ENCODE measurements at regions not wholly inside any gene's neighbourhood (a gene's known extent, or its start where the extent isn't known, plus 50 kb on each side); places are given as distances from the start of the nearest gene placed in this dataset.

GRCh38 chr5:71912021-71912420, 192.9 kb downstream of the CARTPT start:
- no peaks in the 10 kb centered on the region for H4K20me1 ChIP-seq (ENCODE audit: control insufficient read depth, insufficient read depth, low read depth, low read length)
- H3K36me3 ChIP-seq (ENCODE audit: control insufficient read depth, low read length) = no peaks in the 10 kb centered on the region
- no peaks in the 10 kb centered on the region for H3K9me2 ChIP-seq (replicated peaks; ENCODE audit: control insufficient read depth, low read length)
- H3K79me2 ChIP-seq (ENCODE audit: control insufficient read depth, low read length) = no peaks in the 10 kb centered on the region
- no peak overlapping the region for H3K4me3 ChIP-seq (ENCODE audit: low read length)
- H3K27ac ChIP-seq (ENCODE audit: low read depth, low read length) = no peak overlapping the region
- no peaks in the 10 kb centered on the region for H3F3A ChIP-seq (ENCODE audit: control insufficient read depth, insufficient read depth)
- no peak overlapping the region for H3K4me2 ChIP-seq (ENCODE audit: low read length)
- TF ChIP-seq EZH2phosphoT487 (IDR thresholded peaks at IDR 0.05; ENCODE audit: borderline replicate concordance, low read length) = no peak
- TF ChIP-seq CTCF (IDR thresholded peaks at IDR 0.05; ENCODE audit: low read depth, low read length, poor library complexity, severe bottlenecking) = no peak
- no peaks in the 10 kb centered on the region for H3K27me3 ChIP-seq (ENCODE audit: control insufficient read depth, low read length)
- no peaks in the 10 kb centered on the region for H3K9me3 ChIP-seq (ENCODE audit: control insufficient read depth, insufficient read depth, low read length)
- H3K4me1 ChIP-seq (ENCODE audit: control insufficient read depth, low read length) = no peaks in the 10 kb centered on the region

GRCh38 chr5:71914281-71914680, 193.0 kb upstream of the MAP1B start:
- no peak overlapping the region for H3K4me2 ChIP-seq (ENCODE audit: low read length)
- H4K20me1 ChIP-seq (ENCODE audit: control insufficient read depth, insufficient read depth, low read depth, low read length) = no peaks in the 10 kb centered on the region
- no peaks in the 10 kb centered on the region for H3K79me2 ChIP-seq (ENCODE audit: control insufficient read depth, low read length)
- H3F3A ChIP-seq (ENCODE audit: control insufficient read depth, insufficient read depth) = no peaks in the 10 kb centered on the region
- H3K4me3 ChIP-seq (ENCODE audit: low read length) = no peak overlapping the region
- no peaks in the 10 kb centered on the region for H3K27me3 ChIP-seq (ENCODE audit: control insufficient read depth, low read length)
- no peaks in the 10 kb centered on the region for H3K4me1 ChIP-seq (ENCODE audit: control insufficient read depth, low read length)
- no peak overlapping the region for H3K27ac ChIP-seq (ENCODE audit: low read depth, low read length)
- TF ChIP-seq EZH2phosphoT487 (IDR thresholded peaks at IDR 0.05; ENCODE audit: borderline replicate concordance, low read length) (no peak), CTCF (IDR thresholded peaks at IDR 0.05; ENCODE audit: low read depth, low read length, poor library complexity, severe bottlenecking) (no peak)
- no peaks in the 10 kb centered on the region for H3K36me3 ChIP-seq (ENCODE audit: control insufficient read depth, low read length)
- H3K9me2 ChIP-seq (replicated peaks; ENCODE audit: control insufficient read depth, low read length) = no peaks in the 10 kb centered on the region; the same call in 1 of the 2 replicates
- no peaks in the 10 kb centered on the region for H3K9me3 ChIP-seq (ENCODE audit: control insufficient read depth, insufficient read depth, low read length)

- no peak overlapping the region for H3K27ac ChIP-seq (ENCODE audit: low read depth, low read length)
Measured at GRCh38 chr5:71922584-71923106, 184.6 kb upstream of the MAP1B start.

More at GRCh38 chr5:71922584-71923106, 184.6 kb upstream of the MAP1B start:
- Histone ChIP-seq H3K4me2 (ENCODE audit: low read length) (no peak overlapping the region), H3K9me3 (ENCODE audit: control insufficient read depth, insufficient read depth, low read length) (peaks cover 3% of the 10 kb centered on the region; the same call in 1 of the 2 replicates), H4K20me1 (ENCODE audit: control insufficient read depth, insufficient read depth, low read depth, low read length) (no peaks in the 10 kb centered on the region), H3K9me2 (replicated peaks; ENCODE audit: control insufficient read depth, low read length) (no peaks in the 10 kb centered on the region; the same call in 1 of the 2 replicates), H3K4me1 (ENCODE audit: control insufficient read depth, low read length) (no peaks in the 10 kb centered on the region), H3K79me2 (ENCODE audit: control insufficient read depth, low read length) (no peaks in the 10 kb centered on the region), H3K4me3 (ENCODE audit: low read length) (no peak overlapping the region), H3K27me3 (ENCODE audit: control insufficient read depth, low read length) (no peaks in the 10 kb centered on the region), H3K36me3 (ENCODE audit: control insufficient read depth, low read length) (no peaks in the 10 kb centered on the region), H3F3A (ENCODE audit: control insufficient read depth, insufficient read depth) (no peaks in the 10 kb centered on the region)
- TF ChIP-seq EZH2phosphoT487 (IDR thresholded peaks at IDR 0.05; ENCODE audit: borderline replicate concordance, low read length) (no peak), CTCF (IDR thresholded peaks at IDR 0.05; ENCODE audit: low read depth, low read length, poor library complexity, severe bottlenecking) (no peak)

All from DOHH2 (cell line).